GM18508 (cell line): ENCODE measurements at regions not wholly inside any gene's neighbourhood (a gene's known extent, or its start where the extent isn't known, plus 50 kb on each side); places are given as distances from the start of the nearest gene placed in this dataset.

ENCODE experiments used
- ATAC-seq: cut with Tn5 transposase; IDR thresholded peaks from one replicate; pipeline ENCODE4 v1.9.1; 2021; ENCODE audit warnings: moderate number of reproducible peaks; ENCODE audit not compliant: insufficient read depth, unreplicated experiment

GRCh38 chr20:17859002-17859615, 109.5 kb downstream of the SNX5 start:
- peak; percentile 49 for ATAC-seq

GRCh38 chr20:17858450-17859001, 110.1 kb downstream of the SNX5 start:
- ATAC-seq: no peak

GRCh38 chr20:17857639-17858449, 110.8 kb downstream of the SNX5 start:
- ATAC-seq: no peak

- no peak for ATAC-seq
These were observed 111.6 kb downstream of the SNX5 start for GRCh38 chr20:17856837-17857605.

- peak; percentile 73 for ATAC-seq
These were observed 112.5 kb downstream of the SNX5 start for GRCh38 chr20:17856024-17856564.

GRCh38 chr20:17854307-17854903, 114.2 kb downstream of the SNX5 start:
- ATAC-seq: no peak

GRCh38 chr20:17852323-17852722, 116.3 kb downstream of the SNX5 start:
- no peak for ATAC-seq

GRCh38 chr20:17850684-17851026, 117.9 kb downstream of the SNX5 start:
- no peak for ATAC-seq

- ATAC-seq: no peak
These were observed 118.5 kb downstream of the SNX5 start for GRCh38 chr20:17849901-17850683.

- no peak for ATAC-seq
These were observed 119.3 kb downstream of the SNX5 start for GRCh38 chr20:17849138-17849900.

- ATAC-seq: no peak
These were observed 120.1 kb downstream of the SNX5 start for GRCh38 chr20:17848249-17849048.

GRCh38 chr20:17845701-17846475, 122.7 kb downstream of the SNX5 start:
- no peak for ATAC-seq

- no peak for ATAC-seq
These were observed 123.9 kb downstream of the SNX5 start for GRCh38 chr20:17844549-17845298.

GRCh38 chr20:17844133-17844429, 124.5 kb downstream of the SNX5 start:
- no peak for ATAC-seq

- no peak for ATAC-seq
These were observed 125.1 kb downstream of the SNX5 start for GRCh38 chr20:17843246-17844132.

- no peak for ATAC-seq
These were observed 126.8 kb downstream of the SNX5 start for GRCh38 chr20:17841751-17842215.
